Tibial nerve (tissue), 4 donors: ENCODE measurements at regions not wholly inside any gene's neighbourhood (a gene's known extent, or its start where the extent isn't known, plus 50 kb on each side); places are given as distances from the start of the nearest gene placed in this dataset.
"Not testable (repeated sequence)": the region's sequence is repeated elsewhere in the genome, so short reads cannot be mapped to it uniquely, and the experiment has no call there.

Source experiments
- DNase-seq, 2 donors: peaks; one replicate each; pipeline ENCODE4 v3.0.0-alpha.2; 2019; ENCODE audit warnings: low spot score in 2 of 2
- H3K27ac ChIP-seq, 4 donors: fragments of 200-600 bp; sonication (generic) in 3 of 4; one replicate each; pipeline ENCODE4 v1.5.1; 2017 to 2019; ENCODE audit warnings: mild to moderate bottlenecking in 1 of 4
- H3K27me3 ChIP-seq, 2 donors: fragments of 200-600 bp; sonication (generic) in 1 of 2; one replicate each; pipeline versions ENCODE4 v1.5.1 to v1.6.0; 2017 to 2019
- H3K36me3 ChIP-seq, 3 donors: fragments of 200-600 bp; sonication (generic); one replicate each; pipeline ENCODE4 v1.5.1; 2018 to 2019
- H3K4me1 ChIP-seq, 4 donors: fragments of 200-600 bp; sonication (generic) in 3 of 4; one replicate each; pipeline ENCODE4 v1.5.1; 2017 to 2019
- H3K4me3 ChIP-seq, 4 donors: fragments of 200-600 bp; sonication (generic) in 3 of 4; one replicate each; pipeline ENCODE4 v1.5.1; 2017 to 2019; ENCODE audit warnings: mild to moderate bottlenecking in 1 of 4, moderate library complexity in 1 of 4
- H3K9me3 ChIP-seq, 4 donors: fragments of 200-600 bp; sonication (generic) in 3 of 4; one replicate each; pipeline ENCODE4 v1.5.1; 2017 to 2019
- EP300 ChIP-seq, 2 donors: sonication (generic); formaldehyde crosslinking; IDR thresholded peaks; one replicate each; pipeline ENCODE4 v1.6.1; 2017; ENCODE audit warnings: antibody characterized with exemption in 2 of 2, mild to moderate bottlenecking in 1 of 2
- POLR2A ChIP-seq, 2 donors: fragments of 450-650 bp; IDR thresholded peaks; one replicate each; pipeline ENCODE4 v1.6.1; 2017; ENCODE audit warnings: antibody characterized with exemption in 2 of 2, mild to moderate bottlenecking in 2 of 2, moderate library complexity in 2 of 2
- WGBS, 2 donors: methylation state at CpG; one replicate each; pipeline ENCODE4 v1.1.5; 2018; 5-methylcytosine and 5-hydroxymethylcytosine counted together
- TF ChIP-seq, protein P1 (sequence below), 5 experiments: fragments of 200-600 bp in 3 of 5; fragments of 450-650 bp in 2 of 5; sonication (generic) in 3 of 5; IDR thresholded peaks; one replicate each; pipeline ENCODE4 v1.5.1; 2016 to 2019; ENCODE audit warnings: antibody characterized with exemption in 5 of 5, mild to moderate bottlenecking in 3 of 5, moderate library complexity in 2 of 5

- 26 to 37% methylated on average over 5 of the region's 5 CpGs for WGBS, 2 donors
- no peak for DNase-seq
- Histone ChIP-seq H3K4me1 (no peaks in the 10 kb centered on the region), H3K27ac (no peak overlapping the region), H3K4me3 (no peak overlapping the region), H3K36me3 (no peaks in the 10 kb centered on the region), H3K9me3 (no peaks in the 10 kb centered on the region), H3K27me3 (no peaks in the 10 kb centered on the region)
- TF ChIP-seq, protein P1, sequence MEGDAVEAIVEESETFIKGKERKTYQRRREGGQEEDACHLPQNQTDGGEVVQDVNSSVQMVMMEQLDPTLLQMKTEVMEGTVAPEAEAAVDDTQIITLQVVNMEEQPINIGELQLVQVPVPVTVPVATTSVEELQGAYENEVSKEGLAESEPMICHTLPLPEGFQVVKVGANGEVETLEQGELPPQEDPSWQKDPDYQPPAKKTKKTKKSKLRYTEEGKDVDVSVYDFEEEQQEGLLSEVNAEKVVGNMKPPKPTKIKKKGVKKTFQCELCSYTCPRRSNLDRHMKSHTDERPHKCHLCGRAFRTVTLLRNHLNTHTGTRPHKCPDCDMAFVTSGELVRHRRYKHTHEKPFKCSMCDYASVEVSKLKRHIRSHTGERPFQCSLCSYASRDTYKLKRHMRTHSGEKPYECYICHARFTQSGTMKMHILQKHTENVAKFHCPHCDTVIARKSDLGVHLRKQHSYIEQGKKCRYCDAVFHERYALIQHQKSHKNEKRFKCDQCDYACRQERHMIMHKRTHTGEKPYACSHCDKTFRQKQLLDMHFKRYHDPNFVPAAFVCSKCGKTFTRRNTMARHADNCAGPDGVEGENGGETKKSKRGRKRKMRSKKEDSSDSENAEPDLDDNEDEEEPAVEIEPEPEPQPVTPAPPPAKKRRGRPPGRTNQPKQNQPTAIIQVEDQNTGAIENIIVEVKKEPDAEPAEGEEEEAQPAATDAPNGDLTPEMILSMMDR (IDR thresholded peaks at IDR 0.05) = no peak
- TF ChIP-seq POLR2A (IDR thresholded peaks at IDR 0.05) (no peak), EP300 (IDR thresholded peaks at IDR 0.05) (no peak)
These were observed 488.5 kb upstream of the MAP3K7 start for GRCh38 chr6:91075244-91075976.

- Histone ChIP-seq H3K27me3 (no peaks in the 10 kb centered on the region), H3K27ac (no peak overlapping the region), H3K4me3 (no peak overlapping the region), H3K4me1 (no peaks in the 10 kb centered on the region), H3K9me3 (peaks cover 0 to 7% (median 0%) of the 10 kb centered on the region in 4 donors), H3K36me3 (no peaks in the 10 kb centered on the region)
- DNase-seq = no peak
- TF ChIP-seq EP300 (IDR thresholded peaks at IDR 0.05) = no peak
- no peak for TF ChIP-seq POLR2A (IDR thresholded peaks at IDR 0.05)
- WGBS, 2 donors = 98 to 100% methylated on average over 1 of the region's 1 CpG
These were observed 476.5 kb upstream of the MAP3K7 start for GRCh38 chr6:91063362-91063761.

- Histone ChIP-seq H3K27me3 (no peaks in the 10 kb centered on the region), H3K4me1 (no peaks in the 10 kb centered on the region), H3K27ac (no peak overlapping the region), H3K36me3 (no peaks in the 10 kb centered on the region), H3K9me3 (peaks cover 0 to 19% (median 4%) of the 10 kb centered on the region in 4 donors), H3K4me3 (no peak overlapping the region)
- no peak for DNase-seq
- TF ChIP-seq EP300 (IDR thresholded peaks at IDR 0.05) (no peak), POLR2A (IDR thresholded peaks at IDR 0.05) (no peak)
- TF ChIP-seq, protein P1 (IDR thresholded peaks at IDR 0.05) = no peak
- 0 to 93% methylated on average over 1 of the region's 1 CpG for WGBS, 2 donors
These were observed 470.8 kb upstream of the MAP3K7 start for GRCh38 chr6:91057689-91058088.

DNA sequence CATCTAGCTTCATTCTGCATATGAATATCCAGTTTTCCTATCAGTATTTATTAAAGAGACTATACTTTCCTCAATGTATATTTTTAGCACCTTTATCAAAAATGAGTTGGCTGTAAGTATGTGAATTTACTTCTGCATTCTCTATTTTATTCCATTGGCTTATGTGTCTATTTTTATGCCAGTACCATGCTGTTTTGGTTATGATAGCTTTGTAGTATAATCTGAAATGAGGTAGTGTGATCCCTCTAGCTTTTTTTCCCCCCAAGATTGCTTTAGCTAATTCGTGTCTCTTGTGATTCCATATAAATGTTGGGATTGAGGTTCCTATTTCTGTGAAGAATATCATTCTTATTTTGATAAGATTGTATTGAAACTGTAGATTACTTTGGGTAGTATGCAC lies 469.1 kb upstream of the MAP3K7 start:
- WGBS, 2 donors = 46 to 53% methylated on average over 1 of the region's 1 CpG
- TF ChIP-seq EP300 (IDR thresholded peaks at IDR 0.05) (no peak), POLR2A (IDR thresholded peaks at IDR 0.05) (no peak)
- TF ChIP-seq, protein P1 (IDR thresholded peaks at IDR 0.05) = no peak

GRCh38 chr6:91052473-91053450 lies 465.9 kb upstream of the MAP3K7 start:
- H3K9me3 ChIP-seq = peaks cover 0 to 12% (median 4%) of the 10 kb centered on the region in 4 donors
- not testable (repeated sequence) for DNase-seq, H3K4me1 ChIP-seq, H3K4me3 ChIP-seq, H3K36me3 ChIP-seq, H3K27me3 ChIP-seq, H3K27ac ChIP-seq
- 91 to 92% methylated on average over 21 to 29 of the region's 33 CpGs for WGBS, 2 donors

More for the DNA sequence above, 469.1 kb upstream of the MAP3K7 start:
- Histone ChIP-seq H3K27me3 (no peaks in the 10 kb centered on the region), H3K27ac (no peak overlapping the region), H3K4me3 (no peak overlapping the region), H3K9me3 (peaks cover 0 to 19% (median 4%) of the 10 kb centered on the region in 4 donors), H3K4me1 (no peaks in the 10 kb centered on the region), H3K36me3 (no peaks in the 10 kb centered on the region)
- no peak for DNase-seq

DNA sequence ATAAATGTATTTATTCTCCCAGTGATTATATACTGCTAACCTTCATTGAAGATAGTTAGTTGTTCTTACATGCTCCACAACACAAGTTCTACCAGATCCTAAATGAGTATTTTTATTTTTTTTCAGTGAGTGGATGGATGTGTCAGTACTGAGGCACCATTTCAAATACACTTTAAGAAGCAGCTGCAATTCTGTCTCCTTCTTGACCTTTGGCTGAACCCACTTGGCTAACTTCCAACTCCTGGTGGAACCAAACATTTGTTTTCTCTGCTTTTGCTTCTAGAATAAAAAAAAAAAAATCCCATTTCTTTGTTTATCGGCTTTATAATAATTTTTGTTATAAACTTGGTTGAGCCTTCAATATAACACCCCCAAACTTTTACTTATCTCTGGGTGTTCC lies 458.3 kb upstream of the MAP3K7 start:
- no peaks in the 10 kb centered on the region for H3K36me3 ChIP-seq
- DNase-seq = no peak
- 3 to 34% methylated on average over 1 of the region's 1 CpG for WGBS, 2 donors
- no peak overlapping the region for H3K4me3 ChIP-seq
- H3K27ac ChIP-seq = no peak overlapping the region
- no peaks in the 10 kb centered on the region for H3K4me1 ChIP-seq
- no peaks in the 10 kb centered on the region for H3K9me3 ChIP-seq
- TF ChIP-seq POLR2A (IDR thresholded peaks at IDR 0.05) (no peak), EP300 (IDR thresholded peaks at IDR 0.05) (no peak)
- TF ChIP-seq, protein P1 (IDR thresholded peaks at IDR 0.05) = no peak
- no peaks in the 10 kb centered on the region for H3K27me3 ChIP-seq
